Activated CD4-positive, CD25-positive, alpha-beta regulatory T cell treated with anti-CD3 and anti-CD28 coated beads, Interleukin-2, amount 50 U/mL, for 72 hours (primary cell): ENCODE measurements at regions not wholly inside any gene's neighbourhood (a gene's known extent, or its start where the extent isn't known, plus 50 kb on each side); places are given as distances from the start of the nearest gene placed in this dataset.

ENCODE experiments used
- DNase-seq: peaks from one replicate; pipeline ENCODE4 v3.0.0; 2021

DNA sequence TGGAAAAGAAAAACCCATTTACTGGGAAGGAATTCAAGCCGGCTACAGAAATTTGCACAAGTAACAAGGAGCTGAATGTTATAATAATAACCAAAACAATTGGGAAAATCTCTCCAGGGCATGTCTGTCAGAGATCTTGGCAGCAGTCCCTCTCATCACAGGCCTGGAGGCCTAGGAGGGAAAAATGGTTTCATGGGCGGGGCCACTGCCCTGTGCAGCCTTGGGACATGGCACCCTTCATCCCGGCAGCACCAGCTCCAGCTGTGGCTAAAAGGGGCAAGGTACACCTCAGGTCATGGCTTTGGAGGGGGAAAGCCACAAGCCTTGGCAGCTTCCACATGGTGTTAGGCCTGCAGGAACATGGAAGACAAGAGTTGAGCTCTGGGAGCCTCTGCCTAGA is 513.1 kb upstream of the CNKSR2 start:
- DNase-seq, result no peak

GRCh38 chrX:20857746-20858145 is 516.5 kb upstream of the CNKSR2 start:
- no peak for DNase-seq

- no peak for DNase-seq
Observed at GRCh38 chrX:20838477-20838876, 535.7 kb upstream of the CNKSR2 start.

GRCh38 chrX:20829665-20830491 is 544.3 kb upstream of the CNKSR2 start:
- no peak for DNase-seq

DNA sequence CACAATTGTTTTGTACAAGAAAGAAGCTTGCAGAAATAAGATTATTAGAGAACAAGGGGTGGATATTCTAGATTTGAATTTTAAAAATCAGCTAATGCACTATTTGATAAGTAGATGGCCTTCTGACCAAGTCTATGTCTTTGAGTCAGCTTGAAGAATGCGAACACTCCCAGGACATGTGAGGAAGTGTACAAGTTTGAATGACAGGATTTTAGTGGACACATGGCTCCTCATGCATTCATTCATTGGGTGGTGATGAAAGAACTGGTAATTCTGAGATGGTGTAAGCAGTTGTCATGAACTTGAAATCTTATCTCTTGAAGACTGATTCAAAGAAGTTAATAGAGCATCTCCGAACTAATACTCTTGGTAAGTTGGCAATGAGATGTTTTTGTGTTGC is 548.2 kb upstream of the CNKSR2 start:
- DNase-seq, result no peak

DNA sequence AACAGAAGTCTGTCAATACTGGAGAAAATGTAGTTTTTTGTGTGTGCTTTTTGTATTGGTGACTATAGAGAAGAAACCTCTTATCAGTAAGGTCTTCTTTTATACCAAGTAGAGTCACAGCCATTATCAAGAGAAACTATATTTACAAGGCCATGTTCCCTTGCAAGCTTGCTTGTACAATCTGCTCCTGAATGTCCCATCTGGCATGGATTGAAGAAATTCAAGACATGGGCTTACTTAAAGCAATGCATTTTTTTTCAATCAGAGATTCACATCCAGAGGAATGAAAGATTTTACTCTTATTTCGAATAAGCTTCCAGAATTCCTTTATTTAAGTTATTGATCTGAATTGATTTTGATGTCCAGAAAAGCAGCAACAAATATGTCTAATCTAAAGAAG is 537.3 kb upstream of the RPS6KA3 start:
- DNase-seq, result no peak

- no peak for DNase-seq
Observed at GRCh38 chrX:20802036-20802435, 535.3 kb upstream of the RPS6KA3 start.

DNA sequence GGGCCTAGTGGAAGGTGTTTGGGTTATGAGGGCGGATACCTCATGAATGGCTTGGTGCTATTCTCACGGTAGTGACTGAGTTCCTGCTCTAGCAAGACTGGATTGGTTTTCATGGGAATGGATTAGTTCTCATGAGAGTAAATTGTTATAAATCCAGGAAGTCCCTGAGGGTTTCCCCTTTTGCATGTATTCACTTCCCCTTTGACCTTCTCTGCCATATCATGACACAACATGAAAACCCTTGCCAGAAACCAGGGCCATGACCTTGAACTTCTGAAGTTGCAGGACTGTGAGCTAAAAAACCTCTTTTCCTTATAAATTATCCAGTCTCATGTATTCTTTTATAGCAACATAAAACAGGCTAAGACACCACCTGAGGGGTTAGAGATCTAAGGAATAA is 529.7 kb upstream of the RPS6KA3 start:
- no peak for DNase-seq

DNA sequence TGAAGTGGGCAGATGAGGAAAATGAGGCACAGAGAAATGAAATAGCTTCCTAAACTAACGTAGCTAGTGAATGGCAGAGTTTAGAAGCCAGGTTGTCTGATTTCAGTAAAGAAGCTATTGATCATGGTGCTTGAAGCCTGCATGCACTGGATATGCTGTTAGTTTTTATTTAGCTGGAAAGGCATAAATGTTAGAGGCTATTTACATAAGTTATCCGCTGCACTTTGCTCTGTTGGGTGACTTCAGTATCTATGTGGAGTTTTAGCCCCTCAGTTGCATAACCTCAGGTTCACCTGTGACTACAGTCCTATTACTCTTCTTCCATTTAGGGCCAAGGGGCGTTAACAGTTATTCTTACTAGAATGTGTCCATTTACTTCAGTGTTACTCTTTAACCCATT is 522.4 kb upstream of the RPS6KA3 start:
- DNase-seq, result no peak

GRCh38 chrX:20767346-20767745 is 500.6 kb upstream of the RPS6KA3 start:
- no peak for DNase-seq

GRCh38 chrX:20756585-20756984 is 489.9 kb upstream of the RPS6KA3 start:
- no peak for DNase-seq

DNA sequence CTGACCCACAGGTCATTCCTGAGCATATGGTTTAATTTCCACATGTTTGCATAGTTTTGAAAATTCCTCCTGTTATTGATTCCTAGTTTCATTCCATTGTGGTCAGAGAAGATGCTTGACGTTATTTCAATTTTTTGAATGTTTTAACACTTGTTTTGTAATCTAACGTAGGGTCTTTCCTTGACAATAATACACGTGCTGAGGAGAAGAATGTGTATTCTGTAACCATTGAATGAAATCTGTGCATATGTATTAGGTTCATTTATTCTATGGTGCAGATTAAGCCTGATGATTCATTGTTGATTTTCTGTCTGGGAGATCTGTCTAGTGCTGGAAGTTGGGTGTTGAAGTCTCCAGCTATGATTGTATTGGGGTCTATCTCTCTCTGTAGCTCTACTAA is 486.4 kb upstream of the RPS6KA3 start:
- DNase-seq, result no peak

- DNase-seq, result no peak
Observed at GRCh38 chrX:20746690-20747089, 480.0 kb upstream of the RPS6KA3 start.

- DNase-seq, result no peak
Observed at GRCh38 chrX:20743046-20743445, 476.3 kb upstream of the RPS6KA3 start.

DNA sequence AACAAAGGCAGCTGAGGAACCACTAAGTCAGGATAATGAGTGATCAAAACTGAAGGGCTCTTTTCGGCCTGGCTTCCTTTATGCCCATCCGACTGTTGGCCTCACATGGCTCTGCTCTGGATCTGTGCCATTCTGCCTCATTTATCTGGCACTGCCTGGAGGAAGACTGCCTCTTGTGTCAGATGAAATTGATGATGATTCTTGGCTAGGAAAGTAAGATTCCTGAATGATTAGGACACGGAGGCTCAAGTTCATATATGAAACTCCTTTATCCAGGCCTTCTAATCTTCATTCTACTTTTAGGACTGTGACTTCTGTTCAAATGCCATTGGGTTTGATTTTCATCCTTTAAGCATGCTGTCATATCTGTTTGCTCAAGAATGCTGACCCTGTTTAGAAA is 475.4 kb upstream of the RPS6KA3 start:
- no peak for DNase-seq

DNA sequence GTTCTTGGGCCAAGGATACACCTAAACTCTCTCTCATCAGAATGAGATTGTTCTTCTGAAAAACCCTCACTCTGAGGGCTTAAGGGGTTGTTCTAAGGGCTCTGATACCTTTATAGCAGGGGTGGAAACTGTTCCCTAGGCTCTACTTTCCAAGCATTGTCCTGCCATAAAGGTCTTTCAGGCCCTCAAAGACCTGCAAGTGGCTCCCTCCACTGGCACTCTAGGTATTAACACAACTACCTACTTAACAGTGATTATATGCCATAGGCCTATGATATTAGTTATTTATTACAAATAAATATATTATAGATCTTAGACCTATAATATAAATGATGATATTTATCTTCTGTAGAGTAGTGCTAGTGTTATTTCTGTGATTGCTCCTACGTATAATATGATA is 473.7 kb upstream of the RPS6KA3 start:
- DNase-seq, result no peak

DNA sequence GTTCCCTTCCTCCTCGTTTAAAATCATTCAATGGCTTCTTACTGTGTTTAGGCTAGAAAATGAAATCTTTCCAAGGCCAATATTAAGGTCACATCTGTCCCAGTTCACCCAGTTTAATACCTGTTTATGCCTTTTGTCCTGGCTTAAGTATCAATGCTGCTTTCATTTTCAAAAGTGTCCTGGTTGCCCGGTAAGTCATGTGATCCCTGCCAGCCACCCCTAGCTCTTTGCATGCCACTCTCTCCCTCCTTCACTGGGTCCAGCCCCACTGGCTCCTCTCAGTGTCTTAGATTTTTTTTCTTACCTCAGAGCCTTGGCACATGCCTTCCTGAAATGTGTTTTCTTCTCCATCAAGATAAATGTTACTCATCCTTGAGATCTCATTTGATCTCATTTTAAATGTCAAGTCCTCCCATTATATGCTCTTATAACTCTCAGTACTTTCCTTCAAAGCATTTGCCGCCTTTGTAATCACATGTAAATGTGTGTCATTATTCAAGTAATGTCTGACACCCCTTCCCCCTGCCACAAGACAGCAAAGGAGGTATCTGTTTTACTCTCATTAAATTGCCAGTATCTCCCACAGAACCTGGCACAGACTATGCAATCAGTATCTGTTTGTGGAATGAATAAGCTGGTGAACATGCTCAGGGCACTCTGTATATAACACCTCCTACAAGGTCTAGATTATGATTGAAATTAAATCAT is 472.5 kb upstream of the RPS6KA3 start:
- DNase-seq, result no peak

- DNase-seq, result no peak
Observed at GRCh38 chrX:20729416-20729815, 462.7 kb upstream of the RPS6KA3 start.

- DNase-seq, result no peak
Observed at GRCh38 chrX:20727447-20727846, 460.7 kb upstream of the RPS6KA3 start.

DNA sequence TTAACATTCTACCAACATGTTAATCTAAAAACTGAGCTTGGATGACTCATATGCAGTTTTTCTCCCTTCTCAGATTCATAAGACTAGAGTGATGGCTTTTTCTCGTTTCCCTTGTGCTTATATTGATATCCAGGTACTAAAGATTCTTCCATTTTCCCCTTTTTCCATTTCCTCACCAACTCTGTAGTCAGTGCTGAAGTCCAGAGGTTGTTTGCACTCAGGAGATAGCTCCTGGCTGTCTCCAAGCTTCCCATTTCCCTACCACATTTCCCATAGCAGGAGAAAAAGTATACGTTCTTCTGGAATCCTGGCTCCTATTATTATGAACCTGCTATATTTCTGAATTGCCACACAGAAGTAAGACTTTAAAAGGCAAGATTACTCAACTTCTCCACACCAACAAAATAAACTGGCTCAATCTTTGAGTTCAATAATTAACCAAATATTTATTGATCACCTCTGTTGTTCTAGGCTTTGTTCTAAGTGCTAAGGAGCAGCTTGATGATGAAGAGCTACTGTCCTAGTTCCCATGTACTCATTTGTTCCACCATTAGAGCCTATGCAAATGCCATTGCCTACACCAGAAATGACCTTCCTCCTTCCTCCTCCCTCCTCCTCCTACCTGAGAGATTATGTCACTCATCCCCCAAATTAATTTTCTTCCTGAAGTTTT is 454.4 kb upstream of the RPS6KA3 start:
- DNase-seq, result no peak

DNA sequence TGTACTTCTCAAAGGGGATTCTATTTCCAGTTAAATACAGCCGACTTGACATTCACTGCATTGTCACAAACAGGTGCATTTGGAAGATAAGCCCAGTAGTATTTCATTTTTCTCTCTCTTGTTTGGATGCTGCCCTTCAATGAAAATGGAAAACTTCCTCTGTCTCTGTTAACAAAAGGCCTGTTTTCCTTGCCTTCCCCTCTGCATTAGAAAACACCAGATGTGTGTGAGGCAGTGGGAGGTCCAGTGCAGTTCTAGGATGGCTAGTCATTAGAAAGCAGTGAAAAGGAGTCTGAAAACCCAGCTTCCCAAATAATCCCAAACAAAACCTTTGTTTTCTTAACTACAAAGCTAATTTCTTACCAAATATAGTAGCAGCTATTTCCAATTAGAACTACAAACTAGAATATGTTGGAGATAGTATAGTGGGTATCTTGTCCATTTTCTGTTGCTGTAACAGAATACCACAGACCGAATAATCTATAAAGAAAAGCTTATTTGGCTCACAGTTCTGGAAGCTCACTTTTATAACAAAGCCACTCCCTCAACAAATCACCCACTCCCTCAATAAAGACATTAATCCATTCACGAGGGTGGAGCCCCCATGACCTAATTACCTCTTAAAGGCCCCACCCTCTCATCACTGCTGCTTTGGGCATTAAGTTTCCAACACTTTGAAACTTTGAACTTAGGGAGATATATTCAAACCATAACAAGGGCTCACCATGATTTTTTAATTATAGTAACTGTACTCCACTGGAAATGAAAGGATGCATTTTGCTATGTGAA is 452.1 kb upstream of the RPS6KA3 start:
- DNase-seq, result no peak

DNA sequence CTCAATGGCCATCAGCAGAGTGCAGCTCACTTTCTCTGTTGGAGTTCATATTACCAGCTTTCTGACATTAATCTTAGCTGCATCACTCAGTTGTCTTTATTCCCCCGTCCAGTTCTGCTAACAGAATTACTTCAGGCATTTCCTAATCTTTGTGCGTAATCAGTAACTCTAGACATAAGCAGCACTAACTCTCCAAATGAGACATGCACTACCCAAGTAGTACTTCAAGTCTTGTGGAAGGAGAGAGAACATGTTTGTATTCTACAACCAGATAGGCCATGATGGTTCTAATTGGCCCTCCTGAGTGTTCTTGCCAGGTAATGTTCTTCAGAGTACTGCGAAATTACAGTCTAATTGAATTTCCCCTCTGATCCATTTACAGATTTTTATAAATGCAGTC is 448.5 kb upstream of the RPS6KA3 start:
- no peak for DNase-seq

DNA sequence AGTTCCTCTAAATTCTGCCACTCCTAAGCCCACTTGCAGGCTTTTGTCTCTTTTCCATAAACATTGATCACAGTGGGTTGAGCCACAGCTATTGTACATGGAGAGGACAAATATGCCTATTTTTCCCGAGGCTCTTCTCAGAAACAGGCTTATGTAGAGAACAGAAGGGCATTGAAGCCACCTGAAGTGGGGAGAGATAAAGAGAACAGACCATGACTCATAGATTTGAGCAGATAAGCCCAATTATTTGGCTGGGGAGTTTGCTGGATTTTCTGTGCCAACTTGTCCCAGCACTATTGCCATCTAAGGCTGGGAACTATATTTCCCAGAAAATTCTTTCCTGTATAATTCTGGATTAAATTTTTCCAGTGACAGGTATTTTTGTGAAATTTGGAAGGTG is 446.1 kb upstream of the RPS6KA3 start:
- DNase-seq, result no peak
